ENCODE measurements at regions not wholly inside any gene's neighbourhood (a gene's known extent, or its start where the extent isn't known, plus 50 kb on each side); places are given as distances from the start of the nearest gene placed in this dataset.

DNA sequence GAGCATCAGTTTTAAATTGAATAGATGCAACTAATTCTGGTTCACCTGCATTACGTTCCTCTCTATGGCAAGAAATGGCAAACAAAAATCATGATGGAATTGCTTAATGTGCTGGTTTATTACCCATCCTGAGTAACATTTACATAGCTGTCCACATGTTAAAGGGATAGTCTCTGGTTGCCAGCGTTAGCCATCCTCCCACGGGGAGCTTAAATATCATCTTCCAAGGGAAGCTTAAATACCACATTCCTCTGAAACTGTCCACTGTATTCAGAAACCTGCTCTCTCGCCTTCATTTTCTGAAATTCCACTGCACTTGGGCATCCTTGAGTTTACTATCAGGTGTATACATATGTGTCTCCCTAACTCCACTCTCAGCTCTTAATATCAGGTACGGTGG is 586.6 kb downstream of the TLL1 start:
- TF ChIP-seq CTCF (IDR thresholded peaks at IDR 0.05 in 4 of 5, conservative IDR thresholded peaks at IDR 0.05 in 1 of 5) (no peak), POLR2A (IDR thresholded peaks at IDR 0.05) (no peak)
